Endothelial cell of umbilical vein (primary cell): ENCODE measurements at regions not wholly inside any gene's neighbourhood (a gene's known extent, or its start where the extent isn't known, plus 50 kb on each side); places are given as distances from the start of the nearest gene placed in this dataset.

Experiments used
- BruUV-seq: library from RNA; stranded (reverse); fragments of 400-500 nt; replicated peaks from 2 replicates; lab custom pipeline; 2021; lab: Mats Ljungman, UMichigan
- CTCF ChIA-PET: fragments of 300-600, 350-600 bp; sonication (Branson Sonifier 250); formaldehyde crosslinking; loops from one replicate; lab custom pipeline; 2021; ENCODE audit warnings: antibody characterized with exemption, inconsistent platforms; lab: Charles Lee
- POLR2A ChIA-PET: fragments of 300-600, 350-600 bp; sonication (Branson Sonifier 250); formaldehyde crosslinking; loops from one replicate; lab custom pipeline; 2021; ENCODE audit warnings: antibody characterized with exemption, inconsistent platforms; lab: Charles Lee
- DNase-seq: peaks from one replicate; pipeline ENCODE4 v3.0.0-alpha.2; 2011; ENCODE audit warnings: low read depth, low spot score
- FAIRE-seq: peaks from 2 replicates; lab custom pipeline; 2011; peaks lifted over from hg19 to GRCh38; lab: Jason Lieb, UNC
- H2AFZ ChIP-seq: 2 replicates; pipeline ENCODE4 v1.6.0; 2012; ENCODE audit warnings: low read depth, low read length, control low read depth, inconsistent platforms
- H3K27ac ChIP-seq: 2 replicates; pipeline ENCODE4 v1.5.1; 2011; ENCODE audit warnings: low read depth, mild to moderate bottlenecking, control low read depth, low read length, moderate library complexity; ENCODE audit not compliant: insufficient read depth
- H3K27me3 ChIP-seq, 2 experiments: 2 replicates each; pipeline versions ENCODE4 v1.6.0 to v1.6.1; 2011; ENCODE audit warnings: low read length in 2 of 2, mixed read lengths in 1 of 2; ENCODE audit not compliant: control insufficient read depth in 2 of 2, insufficient read depth in 2 of 2
- H3K36me3 ChIP-seq, 2 experiments: 2 replicates in 1 of 2; 3 replicates in 1 of 2; pipeline ENCODE4 v1.5.1; 2011; ENCODE audit warnings: low read length in 2 of 2, mild to moderate bottlenecking in 1 of 2, moderate library complexity in 1 of 2; ENCODE audit not compliant: control insufficient read depth in 2 of 2, insufficient read depth in 2 of 2; ENCODE audit errors: extremely low read depth in 1 of 2
- H3K4me1 ChIP-seq: 3 replicates; pipeline ENCODE4 v1.5.1; 2011; ENCODE audit warnings: mild to moderate bottlenecking, low read length; ENCODE audit not compliant: control insufficient read depth, insufficient read depth; ENCODE audit errors: extremely low read depth
- H3K4me2 ChIP-seq: 2 replicates; pipeline ENCODE4 v1.6.1; 2011; ENCODE audit warnings: low read length, control low read depth, mixed read lengths; ENCODE audit not compliant: insufficient read depth
- H3K4me3 ChIP-seq, 3 experiments: fragments of 200-600 bp in 1 of 3; sonication (generic), shearing (Covaris generic) in 1 of 3; replicated peaks in 1 of 3; 2 replicates each; pipeline ENCODE4 v1.5.1; 2011 to 2016; ENCODE audit warnings: control low read depth in 3 of 3, low read length in 3 of 3, mild to moderate bottlenecking in 2 of 3, inconsistent platforms in 1 of 3, low read depth in 1 of 3, moderate library complexity in 1 of 3; ENCODE audit not compliant: insufficient read depth in 1 of 3
- H3K79me2 ChIP-seq: 2 replicates; pipeline ENCODE4 v1.6.0; 2012; ENCODE audit warnings: low read length, inconsistent platforms; ENCODE audit not compliant: control insufficient read depth, insufficient read depth
- H3K9ac ChIP-seq: replicated peaks from 2 replicates; pipeline ENCODE3; 2011; ENCODE audit warnings: low read length, control low read depth; ENCODE audit not compliant: insufficient read depth; ENCODE audit errors: extremely low read depth
- H3K9me1 ChIP-seq: replicated peaks from 3 replicates; pipeline ENCODE4 v1.6.0; 2011; ENCODE audit warnings: mild to moderate bottlenecking, low read length; ENCODE audit not compliant: control insufficient read depth, insufficient read depth; ENCODE audit errors: extremely low read depth
- H3K9me3 ChIP-seq: replicated peaks from 2 replicates; pipeline ENCODE4 v1.5.1; 2012; ENCODE audit warnings: low read length, inconsistent platforms; ENCODE audit not compliant: control insufficient read depth, insufficient read depth
- H4K20me1 ChIP-seq: replicated peaks from 2 replicates; pipeline ENCODE3; 2011; ENCODE audit warnings: mild to moderate bottlenecking, low read length; ENCODE audit not compliant: control insufficient read depth, insufficient read depth; ENCODE audit errors: extremely low read depth
- CTCF ChIP-seq, 2 donors: IDR thresholded peaks; 1 replicate in 1 of 2; 2 replicates in 1 of 2; pipeline ENCODE4 v1.5.1; 2011; ENCODE audit warnings: low read length in 2 of 2, mild to moderate bottlenecking in 2 of 2, moderate library complexity in 2 of 2, control low read depth in 1 of 2, inconsistent platforms in 1 of 2, low read depth in 1 of 2; ENCODE audit not compliant: insufficient read depth in 1 of 2; ENCODE audit errors: extremely low read depth in 1 of 2
- EZH2 ChIP-seq: IDR thresholded peaks from 2 replicates; pipeline ENCODE4 v1.6.1; 2012; ENCODE audit warnings: borderline replicate concordance, low read depth, mild to moderate bottlenecking, moderate library complexity, low read length, inconsistent platforms; ENCODE audit not compliant: severe bottlenecking
- FOS ChIP-seq: IDR thresholded peaks from 2 replicates; pipeline ENCODE4 v1.6.1; 2011; ENCODE audit warnings: mild to moderate bottlenecking, low read length, moderate library complexity, borderline replicate concordance; ENCODE audit not compliant: insufficient read depth
- GATA2 ChIP-seq: IDR thresholded peaks from 2 replicates; pipeline ENCODE4 v1.7.0; 2011; ENCODE audit warnings: low read depth, mild to moderate bottlenecking, moderate library complexity, mixed read lengths, low read length; ENCODE audit not compliant: insufficient read length, insufficient read depth
- JUN ChIP-seq: IDR thresholded peaks from 2 replicates; pipeline ENCODE4 v1.6.1; 2011; ENCODE audit warnings: borderline replicate concordance, low read depth; ENCODE audit not compliant: insufficient read length, insufficient read depth
- MYC ChIP-seq: IDR thresholded peaks from one replicate; pipeline ENCODE4 v1.6.1; 2011; ENCODE audit warnings: mild to moderate bottlenecking, low read depth, low read length
- POLR2A ChIP-seq: IDR thresholded peaks from 2 replicates; pipeline ENCODE4 v1.6.1; 2012; ENCODE audit warnings: low read depth, mild to moderate bottlenecking, control low read depth, low read length
- POLR2AphosphoS5 ChIP-seq: IDR thresholded peaks from 2 replicates; pipeline ENCODE4 v1.6.1; 2012; ENCODE audit warnings: low read depth, mild to moderate bottlenecking, control low read depth, low read length, moderate library complexity; ENCODE audit not compliant: insufficient read depth
- dilution Hi-C: fragments of 300-500 bp; cut with MboI; formaldehyde crosslinking; loops from one replicate; pipeline ENCODE4 v1.15.0; 2019; ENCODE audit warnings: low sequenced_read_pairs; ENCODE audit not compliant: extremely low pct_ligation_motif_present
- intact Hi-C: fragments of 100-400 bp; cut with micrococcal nuclease; formaldehyde crosslinking; loops from one replicate; pipeline ENCODE4 v1.10.0; 2022
- TF ChIP-seq, protein P1 (sequence below): IDR thresholded peaks from 2 replicates; pipeline ENCODE4 v1.6.1; 2011; ENCODE audit not compliant: insufficient read depth, insufficient read length

DNA sequence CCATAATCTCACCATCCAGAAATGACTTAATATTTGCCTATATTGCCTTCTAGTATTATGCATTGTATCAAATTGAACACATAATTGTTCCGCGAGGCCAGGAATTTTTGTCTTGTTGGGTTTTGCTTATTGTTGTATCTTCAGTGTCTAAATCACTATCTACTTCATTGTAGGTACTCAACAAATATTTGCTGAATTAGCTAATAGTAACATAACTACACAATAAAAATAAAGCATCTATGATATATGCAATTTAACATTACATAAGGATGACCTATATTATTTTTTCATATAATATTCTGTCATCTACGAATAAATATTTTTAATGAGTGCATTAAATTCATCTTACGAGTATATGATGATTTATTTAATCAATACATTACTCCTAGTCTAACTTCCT is 656.3 kb downstream of the ETNK1 start:
- H3K4me3 ChIP-seq = no peak overlapping the region
- no peaks in the 10 kb centered on the region for H3K9me1 ChIP-seq
- H3K9ac ChIP-seq = no peak overlapping the region
- dilution Hi-C loops = no loop called here
- no peaks in the 10 kb centered on the region for H3K27me3 ChIP-seq
- ChIA-PET CTCF (no interaction called here), POLR2A (no interaction called here)
- TF ChIP-seq FOS (no peak), MYC (no peak), JUN (no peak), CTCF (IDR thresholded peaks at IDR 0.05; ENCODE audit: extremely low read depth in 1 of 2, insufficient read depth in 1 of 2, low read depth in 1 of 2, low read length in 2 of 2) (no peak)
- H3K9me3 ChIP-seq = no peaks in the 10 kb centered on the region
- intact Hi-C loops = no loop called here
- FAIRE-seq (no peak), DNase-seq (no peak)
- H3K36me3 ChIP-seq = no peaks in the 10 kb centered on the region
- H4K20me1 ChIP-seq = no peaks in the 10 kb centered on the region
- BruUV-seq = no TSS peak
- H2AFZ ChIP-seq = no peak overlapping the region
- H3K4me2 ChIP-seq = no peak overlapping the region
- H3K79me2 ChIP-seq = no peaks in the 10 kb centered on the region
- no peaks in the 10 kb centered on the region for H3K4me1 ChIP-seq
- H3K27ac ChIP-seq = no peak overlapping the region

DNA sequence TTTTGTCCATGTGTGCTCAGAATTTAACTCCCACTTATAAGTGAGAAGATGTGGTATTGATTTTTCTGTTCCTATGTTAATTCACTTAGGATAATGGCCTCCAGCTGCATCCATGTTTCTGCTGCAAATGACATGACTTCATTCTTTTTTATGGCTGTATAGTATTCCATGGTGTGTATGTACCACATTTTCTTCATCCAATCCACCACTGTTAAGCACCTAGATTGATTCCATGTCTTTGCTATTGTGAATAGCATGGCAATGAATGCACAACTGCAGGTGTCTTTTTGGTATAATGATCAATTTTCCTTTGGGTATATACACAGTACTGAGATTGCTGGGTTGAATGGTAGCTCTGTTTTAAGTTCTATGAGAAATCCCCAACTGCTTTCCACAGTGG is 657.7 kb downstream of the ETNK1 start:
- H2AFZ ChIP-seq = no peak overlapping the region
- no peaks in the 10 kb centered on the region for H3K9me1 ChIP-seq
- DNase-seq (no peak), FAIRE-seq (no peak)
- H3K9ac ChIP-seq = no peak overlapping the region
- BruUV-seq = no TSS peak
- H3K36me3 ChIP-seq = no peaks in the 10 kb centered on the region
- no peaks in the 10 kb centered on the region for H4K20me1 ChIP-seq
- dilution Hi-C loops (no loop called here), intact Hi-C loops (no loop called here)
- no peaks in the 10 kb centered on the region for H3K4me1 ChIP-seq
- H3K27ac ChIP-seq = no peak overlapping the region
- no peaks in the 10 kb centered on the region for H3K27me3 ChIP-seq
- POLR2A ChIA-PET = no interaction called here
- TF ChIP-seq POLR2AphosphoS5 (no peak), POLR2A (no peak), MYC (no peak), CTCF (IDR thresholded peaks at IDR 0.05; ENCODE audit: extremely low read depth in 1 of 2, insufficient read depth in 1 of 2, low read depth in 1 of 2, low read length in 2 of 2) (no peak), GATA2 (no peak), EZH2 (no peak), JUN (no peak), FOS (no peak)
- TF ChIP-seq, protein P1, sequence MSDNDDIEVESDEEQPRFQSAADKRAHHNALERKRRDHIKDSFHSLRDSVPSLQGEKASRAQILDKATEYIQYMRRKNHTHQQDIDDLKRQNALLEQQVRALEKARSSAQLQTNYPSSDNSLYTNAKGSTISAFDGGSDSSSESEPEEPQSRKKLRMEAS = no peak
- H3K4me2 ChIP-seq = no peak overlapping the region
- no peak overlapping the region for H3K4me3 ChIP-seq
- H3K79me2 ChIP-seq = no peaks in the 10 kb centered on the region
- CTCF ChIA-PET = no interaction called here
- H3K9me3 ChIP-seq = no peaks in the 10 kb centered on the region
